ENCODE measurements at regions not wholly inside any gene's neighbourhood (a gene's known extent, or its start where the extent isn't known, plus 50 kb on each side); places are given as distances from the start of the nearest gene placed in this dataset.

DNA sequence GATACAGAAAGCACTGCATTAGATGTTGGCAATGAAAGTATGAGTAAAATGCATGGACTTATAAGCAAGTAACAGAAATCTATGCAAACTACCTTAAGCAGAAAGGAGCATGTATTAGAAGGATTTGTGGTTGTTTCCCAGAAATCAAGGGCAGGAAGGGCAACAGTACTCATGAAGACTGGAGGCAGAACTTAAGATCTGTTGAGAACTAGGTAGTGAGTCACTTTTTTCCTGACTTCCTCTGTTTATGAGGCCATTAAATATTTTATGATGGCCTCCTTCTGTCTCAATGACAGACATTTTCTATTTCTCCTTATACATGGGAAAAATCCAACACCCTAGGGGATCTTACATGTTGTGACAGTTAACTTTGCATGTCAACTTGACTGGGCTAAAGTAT lies 398.2 kb downstream of the MID1IP1 start:
- TF ChIP-seq, protein P1, sequence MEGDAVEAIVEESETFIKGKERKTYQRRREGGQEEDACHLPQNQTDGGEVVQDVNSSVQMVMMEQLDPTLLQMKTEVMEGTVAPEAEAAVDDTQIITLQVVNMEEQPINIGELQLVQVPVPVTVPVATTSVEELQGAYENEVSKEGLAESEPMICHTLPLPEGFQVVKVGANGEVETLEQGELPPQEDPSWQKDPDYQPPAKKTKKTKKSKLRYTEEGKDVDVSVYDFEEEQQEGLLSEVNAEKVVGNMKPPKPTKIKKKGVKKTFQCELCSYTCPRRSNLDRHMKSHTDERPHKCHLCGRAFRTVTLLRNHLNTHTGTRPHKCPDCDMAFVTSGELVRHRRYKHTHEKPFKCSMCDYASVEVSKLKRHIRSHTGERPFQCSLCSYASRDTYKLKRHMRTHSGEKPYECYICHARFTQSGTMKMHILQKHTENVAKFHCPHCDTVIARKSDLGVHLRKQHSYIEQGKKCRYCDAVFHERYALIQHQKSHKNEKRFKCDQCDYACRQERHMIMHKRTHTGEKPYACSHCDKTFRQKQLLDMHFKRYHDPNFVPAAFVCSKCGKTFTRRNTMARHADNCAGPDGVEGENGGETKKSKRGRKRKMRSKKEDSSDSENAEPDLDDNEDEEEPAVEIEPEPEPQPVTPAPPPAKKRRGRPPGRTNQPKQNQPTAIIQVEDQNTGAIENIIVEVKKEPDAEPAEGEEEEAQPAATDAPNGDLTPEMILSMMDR (IDR thresholded peaks at IDR 0.05): no peak
- TF ChIP-seq POLR2A (IDR thresholded peaks at IDR 0.05): no peak

All from uterus (tissue), 2 donors.